ENCODE measurements at regions not wholly inside any gene's neighbourhood (a gene's known extent, or its start where the extent isn't known, plus 50 kb on each side); places are given as distances from the start of the nearest gene placed in this dataset.
A peak's percentile ranks its signal among the peaks of the same experiment; 100 is the strongest.

- no peak overlapping the region for H3K4me3 ChIP-seq (replicated peaks; ENCODE audit: low read depth, low read length)
- DNase-seq (ENCODE audit: extremely low read depth, low read depth) = no peak
- no peak for TF ChIP-seq CTCF (IDR thresholded peaks at IDR 0.05; ENCODE audit: low read depth, low read length, missing control alignments)
These were observed 103.7 kb upstream of the PDC start for GRCh38 chr1:186564582-186564981.

- no peak for TF ChIP-seq CTCF (IDR thresholded peaks at IDR 0.05; ENCODE audit: low read depth, low read length, missing control alignments)
These were observed 98.7 kb upstream of the PDC start for GRCh38 chr1:186559601-186560116.

GRCh38 chr1:186557147-186557777 lies 96.3 kb upstream of the PDC start:
- TF ChIP-seq CTCF (IDR thresholded peaks at IDR 0.05; ENCODE audit: low read depth, low read length, missing control alignments) = no peak

More at GRCh38 chr1:186559601-186560116, 98.7 kb upstream of the PDC start:
- peak; percentile 74 for DNase-seq (ENCODE audit: extremely low read depth, low read depth)
- H3K4me3 ChIP-seq (replicated peaks; ENCODE audit: low read depth, low read length) = no peak overlapping the region

GRCh38 chr1:186550832-186551231 lies 89.9 kb upstream of the PDC start:
- no peak for DNase-seq (ENCODE audit: extremely low read depth, low read depth)
- TF ChIP-seq CTCF (IDR thresholded peaks at IDR 0.05; ENCODE audit: low read depth, low read length, missing control alignments) = no peak
- no peak overlapping the region for H3K4me3 ChIP-seq (replicated peaks; ENCODE audit: low read depth, low read length)

More at GRCh38 chr1:186557147-186557777, 96.3 kb upstream of the PDC start:
- DNase-seq (ENCODE audit: extremely low read depth, low read depth) = no peak
- H3K4me3 ChIP-seq (replicated peaks; ENCODE audit: low read depth, low read length) = no peak overlapping the region

GRCh38 chr1:186541003-186541402 lies 80.1 kb upstream of the PDC start:
- no peak for DNase-seq (ENCODE audit: extremely low read depth, low read depth)
- TF ChIP-seq CTCF (IDR thresholded peaks at IDR 0.05; ENCODE audit: low read depth, low read length, missing control alignments) = no peak
- H3K4me3 ChIP-seq (replicated peaks; ENCODE audit: low read depth, low read length) = no peak overlapping the region

- TF ChIP-seq CTCF (IDR thresholded peaks at IDR 0.05; ENCODE audit: low read depth, low read length, missing control alignments) = no peak
- no peak overlapping the region for H3K4me3 ChIP-seq (replicated peaks; ENCODE audit: low read depth, low read length)
These were observed 79.6 kb upstream of the PDC start for GRCh38 chr1:186540521-186540920.

More at GRCh38 chr1:186540521-186540920, 79.6 kb upstream of the PDC start:
- no peak for DNase-seq (ENCODE audit: extremely low read depth, low read depth)

All from HFF-Myc (cell line).